HG03469 (cell line): ENCODE measurements at regions not wholly inside any gene's neighbourhood (a gene's known extent, or its start where the extent isn't known, plus 50 kb on each side); places are given as distances from the start of the nearest gene placed in this dataset.

Experiments
- ATAC-seq: cut with Tn5 transposase; IDR thresholded peaks from one replicate; pipeline ENCODE4 v1.9.1; 2021; ENCODE audit warnings: mild to moderate bottlenecking, moderate library complexity, moderate number of reproducible peaks; ENCODE audit not compliant: unreplicated experiment

GRCh38 chr20:50297498-50298376 is 107.1 kb downstream of the CEBPB start:
- ATAC-seq, result no peak

GRCh38 chr20:50298554-50299324 is 108.1 kb downstream of the CEBPB start:
- ATAC-seq, result no peak

GRCh38 chr20:50299325-50299629 is 108.6 kb downstream of the CEBPB start:
- no peak for ATAC-seq

- no peak for ATAC-seq
Measured at GRCh38 chr20:50301165-50301564, 110.5 kb downstream of the CEBPB start.

GRCh38 chr20:50301712-50302111 is 111.1 kb downstream of the CEBPB start:
- ATAC-seq, result no peak

- ATAC-seq, result no peak
Measured at GRCh38 chr20:50302341-50303057, 111.9 kb downstream of the CEBPB start.

- no peak for ATAC-seq
Measured at GRCh38 chr20:50303573-50304500, 113.2 kb downstream of the CEBPB start.

- ATAC-seq, result no peak
Measured at GRCh38 chr20:50304501-50304856, 113.8 kb downstream of the CEBPB start.

GRCh38 chr20:50304923-50305635 is 114.4 kb downstream of the CEBPB start:
- no peak for ATAC-seq

- no peak for ATAC-seq
Measured at GRCh38 chr20:50305636-50306477, 115.2 kb downstream of the CEBPB start.

GRCh38 chr20:50306478-50307423 is 116.1 kb downstream of the CEBPB start:
- no peak for ATAC-seq

- ATAC-seq, result no peak
Measured at GRCh38 chr20:50308166-50308512, 117.5 kb downstream of the CEBPB start.

- ATAC-seq, result no peak
Measured at GRCh38 chr20:50308513-50309279, 118.1 kb downstream of the CEBPB start.

- no peak for ATAC-seq
Measured at GRCh38 chr20:50309280-50309763, 118.7 kb downstream of the CEBPB start.

- no peak for ATAC-seq
Measured at GRCh38 chr20:50309764-50310672, 119.4 kb downstream of the CEBPB start.

- ATAC-seq, result no peak
Measured at GRCh38 chr20:50310673-50311051, 120.0 kb downstream of the CEBPB start.
